NCI-H2196 treated with DMSO at 0.1 percent for 48 hours (cell line): ENCODE measurements at regions not wholly inside any gene's neighbourhood (a gene's known extent, or its start where the extent isn't known, plus 50 kb on each side); places are given as distances from the start of the nearest gene placed in this dataset.

Source experiments
- DNase-seq: peaks from one replicate; lab custom pipeline; 2025; ENCODE audit not compliant: unreplicated experiment; lab: John Stamatoyannopoulos, UW

GRCh38 chr10:57884407-57884806 is 383.3 kb downstream of the IPMK start:
- DNase-seq, result no peak

GRCh38 chr10:57880446-57881227 is 387.1 kb downstream of the IPMK start:
- DNase-seq, result no peak

DNA sequence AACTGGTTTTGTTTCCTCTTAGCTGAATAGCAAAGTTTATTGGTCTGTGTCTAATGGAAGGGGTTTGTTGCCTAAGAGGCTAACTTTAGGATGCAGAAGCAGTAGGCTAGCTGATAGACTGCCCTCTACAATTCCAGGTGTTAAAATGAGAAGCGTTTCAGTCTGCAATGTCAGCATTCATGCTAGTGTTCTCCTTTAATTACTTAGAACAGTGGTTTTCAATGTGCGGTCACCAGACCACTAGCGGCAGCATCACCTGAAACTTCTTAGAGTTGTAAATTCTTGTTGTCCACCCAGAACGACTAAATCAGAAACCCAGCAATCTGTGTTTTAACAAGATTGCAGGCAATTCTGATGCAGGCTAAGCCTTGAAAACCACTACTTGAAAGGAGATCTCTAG is 392.9 kb downstream of the IPMK start:
- DNase-seq, result no peak

- no peak for DNase-seq
Measured at GRCh38 chr10:57867241-57867640, 400.5 kb downstream of the IPMK start.

DNA sequence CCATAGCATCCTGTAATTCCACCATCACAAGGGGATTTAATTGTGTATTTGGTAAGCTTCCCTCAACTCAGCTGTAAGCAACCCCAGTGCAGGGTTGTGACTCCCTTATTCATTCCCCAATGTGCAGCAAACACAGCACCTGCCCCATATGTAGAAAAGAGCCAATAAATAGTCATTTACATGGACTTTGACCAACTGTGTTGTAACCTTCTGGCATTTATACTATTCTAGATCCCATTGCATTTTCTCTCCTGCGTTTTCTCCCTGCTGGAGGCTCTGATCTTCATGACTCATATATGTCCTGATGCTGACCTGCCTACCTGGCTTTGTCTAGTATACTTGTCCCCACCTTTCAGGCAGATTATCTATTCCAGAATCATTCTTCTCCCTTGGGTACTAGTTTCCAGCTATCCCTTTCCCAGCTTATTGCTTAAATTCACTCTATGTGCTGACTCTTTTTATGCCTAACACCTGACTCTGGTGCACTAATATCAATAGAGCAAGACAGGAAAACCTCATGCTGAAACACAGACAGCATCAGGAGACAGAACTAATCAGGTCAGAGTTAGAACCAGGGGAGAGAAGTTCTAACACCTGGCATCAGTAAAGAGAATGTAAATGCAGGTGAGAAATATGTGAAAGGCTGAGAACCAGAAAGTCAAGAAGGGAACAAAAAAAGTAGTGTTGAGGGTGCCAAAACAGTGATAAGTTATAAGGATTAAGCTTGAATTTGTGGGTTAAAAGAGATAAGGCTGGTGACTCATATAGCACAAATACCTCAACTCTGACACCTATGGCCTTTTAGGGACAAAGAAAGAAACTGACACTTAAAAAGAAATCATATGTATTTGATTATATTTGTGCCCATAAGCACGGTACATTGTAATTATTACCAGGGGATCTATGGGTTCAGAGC is 402.7 kb downstream of the IPMK start:
- no peak for DNase-seq

DNA sequence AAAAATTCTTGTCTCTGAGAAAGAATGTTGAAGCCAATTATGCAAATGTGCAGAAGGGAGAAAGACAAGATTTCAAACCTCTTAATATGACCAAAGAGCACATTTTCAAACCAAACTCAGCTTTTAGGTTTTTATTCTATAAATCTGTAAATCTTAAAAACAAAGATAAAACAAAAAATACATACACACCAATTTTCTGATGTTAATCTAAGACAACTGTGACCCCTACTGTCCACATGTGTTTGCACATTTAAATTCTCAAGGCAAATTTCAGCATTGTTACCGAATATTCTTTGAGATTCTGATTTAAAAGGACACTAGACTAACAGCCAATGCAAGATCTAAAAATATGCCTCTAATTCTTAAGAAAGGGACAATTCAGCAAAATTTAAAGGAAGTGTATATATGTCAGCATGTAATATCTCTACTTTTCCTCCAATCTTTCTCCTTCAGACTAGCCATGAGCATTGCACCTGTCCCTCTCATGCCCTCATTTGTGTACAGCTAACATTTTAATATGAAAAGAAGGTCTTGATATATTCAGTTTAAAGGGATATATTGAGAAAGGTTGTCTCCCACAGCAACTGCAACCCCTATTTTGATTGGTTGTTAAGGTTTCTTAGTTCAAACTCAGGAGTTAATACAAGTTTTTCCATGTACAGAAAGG is 417.9 kb downstream of the IPMK start:
- no peak for DNase-seq

- DNase-seq, result no peak
Measured at GRCh38 chr10:57846307-57847065, 421.2 kb downstream of the IPMK start.

- DNase-seq, result no peak
Measured at GRCh38 chr10:57844387-57844998, 423.2 kb downstream of the IPMK start.

DNA sequence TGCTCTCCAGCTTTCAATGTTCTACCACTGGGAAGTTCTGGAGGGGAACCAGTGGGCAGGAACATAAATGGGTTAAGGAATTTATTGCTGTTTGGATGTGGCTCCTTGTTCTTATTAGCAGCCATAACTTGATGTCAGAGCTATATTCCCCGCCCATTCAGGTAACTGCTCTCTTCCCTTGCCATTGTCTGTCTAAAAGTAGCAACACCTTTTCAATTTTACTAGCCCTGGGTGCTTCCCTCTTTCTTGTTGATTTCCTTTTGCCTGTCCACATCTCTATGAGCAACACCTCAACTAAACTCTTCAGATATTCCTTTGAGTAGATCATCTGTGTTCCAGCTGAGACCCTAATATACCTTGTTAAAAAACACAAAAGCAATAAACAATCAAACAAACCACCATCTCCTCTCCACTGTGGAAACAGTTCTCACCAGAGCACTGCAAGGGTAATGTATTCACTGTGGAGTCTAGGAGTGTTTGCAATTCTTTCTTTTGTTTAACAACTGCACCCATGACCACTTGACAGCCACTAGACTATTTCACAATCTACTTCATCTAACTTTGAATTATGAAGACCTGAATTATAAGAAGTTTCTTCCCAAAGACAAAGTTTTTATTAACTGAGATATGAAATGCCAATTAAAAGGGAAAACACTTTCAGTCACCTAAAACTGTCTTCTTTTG is 436.7 kb downstream of the IPMK start:
- DNase-seq, result no peak

GRCh38 chr10:57825015-57825414 is 442.7 kb downstream of the IPMK start:
- no peak for DNase-seq

DNA sequence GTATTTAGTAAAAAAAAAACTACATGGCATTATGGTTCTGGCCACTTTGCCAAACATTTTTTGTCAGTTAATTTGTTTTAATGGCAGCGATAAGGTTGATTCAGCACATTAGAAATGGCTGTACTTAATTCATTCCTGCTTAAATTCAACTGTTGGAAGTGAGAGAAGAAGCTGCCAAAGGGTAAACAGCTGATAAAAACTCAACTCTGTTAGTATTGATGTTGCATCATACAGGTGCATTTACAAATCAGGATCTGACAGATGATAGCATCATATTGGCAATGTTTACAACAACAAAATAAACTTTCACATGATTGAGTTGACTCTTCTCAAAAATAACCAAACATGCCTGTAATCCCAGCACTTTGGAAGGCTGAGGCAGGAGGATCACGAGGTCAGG is 444.3 kb downstream of the IPMK start:
- no peak for DNase-seq

DNA sequence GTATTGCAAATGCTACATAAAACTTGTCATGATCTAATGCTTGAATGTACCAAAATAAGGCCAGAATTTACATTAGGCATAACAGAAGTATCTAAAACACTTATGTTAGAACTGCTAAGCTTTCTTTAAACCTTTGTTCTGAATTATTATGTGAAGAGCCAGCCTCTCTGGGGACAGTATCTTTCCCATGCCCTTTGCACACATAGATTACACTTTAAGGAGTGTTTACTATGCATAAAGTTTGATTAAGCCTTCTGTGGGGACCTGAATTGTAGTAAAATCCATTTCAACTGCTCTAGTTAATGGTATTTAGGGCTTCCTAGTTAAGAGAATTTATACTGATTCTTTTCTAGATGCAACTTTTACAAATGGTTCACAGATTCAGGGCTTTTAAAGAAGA is 444.7 kb downstream of the IPMK start:
- no peak for DNase-seq

DNA sequence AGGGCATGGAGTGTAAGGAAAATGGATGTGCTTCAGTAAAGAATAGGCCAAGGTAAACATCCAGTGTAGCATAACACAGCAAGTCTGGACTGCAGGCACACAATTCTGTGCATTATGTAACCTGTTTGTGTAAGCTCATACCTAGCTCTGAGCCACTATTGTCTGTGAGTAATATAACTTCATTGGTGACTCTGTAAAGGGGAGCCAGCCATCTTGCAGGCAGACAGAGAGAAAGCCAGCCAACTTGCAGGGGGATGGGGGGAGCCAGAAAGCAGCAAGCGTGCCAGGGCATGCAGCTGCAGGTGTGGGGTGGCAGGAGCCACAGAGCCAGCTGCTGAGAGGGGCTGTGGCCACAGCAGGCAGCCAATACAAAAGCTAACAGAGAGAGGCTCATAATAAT is 449.2 kb downstream of the IPMK start:
- no peak for DNase-seq

- DNase-seq, result no peak
Measured at GRCh38 chr10:57817741-57818140, 450.0 kb downstream of the IPMK start.

- no peak for DNase-seq
Measured at GRCh38 chr10:57815949-57816348, 451.7 kb downstream of the IPMK start.

DNA sequence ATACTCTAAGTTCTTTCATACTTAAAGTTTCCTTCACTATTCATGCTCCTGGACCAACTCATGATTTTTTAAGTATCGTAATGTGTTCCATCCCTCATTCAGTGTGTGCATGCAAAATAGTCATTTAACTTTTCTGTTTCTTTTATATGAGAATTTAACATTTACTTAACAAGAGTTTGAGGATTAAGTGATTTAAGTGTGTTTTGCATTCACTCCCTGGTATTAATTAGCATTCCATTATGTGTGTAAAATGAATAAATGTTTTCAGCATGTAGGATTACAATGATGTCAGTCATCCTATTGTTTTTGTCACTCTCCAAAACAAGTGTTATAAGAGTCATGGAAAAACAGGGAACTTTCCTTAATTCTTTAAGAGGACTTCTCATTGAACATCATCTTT is 457.7 kb downstream of the IPMK start:
- no peak for DNase-seq

- DNase-seq, result no peak
Measured at GRCh38 chr10:57807906-57808305, 459.8 kb downstream of the IPMK start.

GRCh38 chr10:57806675-57807074 is 461.0 kb downstream of the IPMK start:
- no peak for DNase-seq

DNA sequence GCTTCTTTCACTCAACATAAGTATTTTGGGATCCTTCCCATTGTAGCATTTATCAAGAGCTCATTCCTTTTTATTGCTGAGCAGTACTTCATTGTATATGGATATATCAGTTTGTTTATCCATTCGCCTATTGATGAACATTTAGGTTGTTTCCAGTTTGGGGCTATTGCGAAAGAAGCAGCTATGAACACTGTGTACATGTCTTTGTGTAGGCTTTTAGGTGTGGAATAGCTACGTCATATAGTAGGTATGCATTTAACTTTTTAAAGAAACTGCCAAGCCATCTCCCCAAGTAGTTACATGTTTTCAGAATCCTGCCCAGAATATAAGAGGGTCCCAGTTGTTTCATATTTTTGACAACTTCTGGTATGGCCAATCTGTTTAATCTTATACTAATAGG is 468.1 kb downstream of the IPMK start:
- no peak for DNase-seq

DNA sequence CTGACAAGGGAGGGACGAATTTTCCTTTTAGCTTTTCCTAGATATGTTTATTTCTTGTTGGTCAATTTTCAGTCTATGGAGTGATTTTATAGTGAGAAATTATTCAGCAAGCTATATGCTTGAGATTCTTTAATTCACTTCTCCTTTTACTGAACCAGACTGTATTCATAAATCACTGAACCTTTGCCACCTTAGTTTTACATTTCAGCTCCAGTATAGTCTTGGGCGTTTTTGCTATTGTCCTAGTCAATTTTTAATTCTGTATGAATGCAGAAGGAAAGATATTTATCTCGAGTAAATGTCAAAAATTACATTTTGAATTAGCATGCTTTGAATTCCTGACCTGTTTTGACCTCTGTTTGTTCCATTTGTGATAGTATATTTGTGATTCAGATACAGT is 468.9 kb downstream of the IPMK start:
- no peak for DNase-seq
